ENCODE measurements at regions not wholly inside any gene's neighbourhood (a gene's known extent, or its start where the extent isn't known, plus 50 kb on each side); places are given as distances from the start of the nearest gene placed in this dataset.

GRCh38 chr12:75853626-75854025 lies 177.9 kb downstream of the PHLDA1 start:
- WGBS, 2 donors (ENCODE audit: extremely low coverage in 2 of 2, insufficient read length in 2 of 2, insufficient replicate concordance in 1 of 2): no CpG with 5 or more reads among the region's 2 CpGs

GRCh38 chr12:75852956-75853355 lies 178.6 kb downstream of the PHLDA1 start:
- Histone ChIP-seq H2BK120ac (ENCODE audit: low read depth, low read length) (no peak overlapping the region), H3K23ac (ENCODE audit: low read depth, low read length, poor library complexity) (no peak overlapping the region), H4K91ac (ENCODE audit: low read depth, low read length, poor library complexity) (no peak overlapping the region), H3K9ac (ENCODE audit: low read depth, low read length, poor library complexity) (no peak overlapping the region), H2BK12ac (ENCODE audit: low read length) (no peak overlapping the region), H3K14ac (ENCODE audit: low read length) (no peak overlapping the region), H3K18ac (ENCODE audit: low read length) (no peak overlapping the region), H3K36me3 (replicated peaks in 1 of 2; ENCODE audit: control insufficient read depth in 2 of 2, insufficient read depth in 2 of 2, low read length in 2 of 2) (no peaks in the 10 kb centered on the region), H2AFZ (ENCODE audit: low read length) (no peak overlapping the region), H2AK5ac (ENCODE audit: low read depth, low read length) (no peak overlapping the region), H3K4ac (ENCODE audit: low read length) (no peak overlapping the region), H4K8ac (ENCODE audit: low read depth, low read length) (no peak overlapping the region), H3K79me1 (ENCODE audit: low read depth, low read length) (no peaks in the 10 kb centered on the region), H3K9me3 (replicated peaks in 1 of 2; ENCODE audit: control insufficient read depth in 2 of 2, insufficient read depth in 1 of 2, low read depth in 1 of 2, low read length in 2 of 2) (no peaks in the 10 kb centered on the region), H3K4me2 (ENCODE audit: insufficient read depth, low read length, poor library complexity, severe bottlenecking) (no peak overlapping the region), H3K4me3 (ENCODE audit: low read length in 2 of 2) (no peak overlapping the region), H2BK5ac (ENCODE audit: low read length) (no peak overlapping the region), H3K27me3 (ENCODE audit: control insufficient read depth in 3 of 3, insufficient read depth in 3 of 3, low read depth in 1 of 3, low read length in 3 of 3) (no peaks in the 10 kb centered on the region), H3K4me1 (ENCODE audit: control insufficient read depth in 2 of 2, insufficient read depth in 1 of 2, low read depth in 1 of 2, low read length in 2 of 2) (peaks cover 4 to 32% of the 10 kb centered on the region in 2 donors), H2BK15ac (ENCODE audit: low read length) (no peak overlapping the region), H3K27ac (replicated peaks; ENCODE audit: low read length) (no peak overlapping the region)
- WGBS, 2 donors (ENCODE audit: extremely low coverage in 2 of 2, insufficient read length in 2 of 2, insufficient replicate concordance in 1 of 2): no CpG with 5 or more reads among the region's 2 CpGs
- no peak for DNase-seq (ENCODE audit: low spot score)

More at GRCh38 chr12:75853626-75854025, 177.9 kb downstream of the PHLDA1 start:
- DNase-seq (ENCODE audit: low spot score): no peak
- Histone ChIP-seq H3K36me3 (replicated peaks in 1 of 2; ENCODE audit: control insufficient read depth in 2 of 2, insufficient read depth in 2 of 2, low read length in 2 of 2) (no peaks in the 10 kb centered on the region), H3K4me1 (ENCODE audit: control insufficient read depth in 2 of 2, insufficient read depth in 1 of 2, low read depth in 1 of 2, low read length in 2 of 2) (peaks cover 2 to 26% of the 10 kb centered on the region in 2 donors), H3K4me2 (ENCODE audit: insufficient read depth, low read length, poor library complexity, severe bottlenecking) (no peak overlapping the region), H2AFZ (ENCODE audit: low read length) (peak overlapping the region; percentile 53), H2BK5ac (ENCODE audit: low read length) (no peak overlapping the region), H3K4ac (ENCODE audit: low read length) (no peak overlapping the region), H2BK12ac (ENCODE audit: low read length) (no peak overlapping the region), H3K79me1 (ENCODE audit: low read depth, low read length) (no peaks in the 10 kb centered on the region), H3K14ac (ENCODE audit: low read length) (no peak overlapping the region), H3K18ac (ENCODE audit: low read length) (no peak overlapping the region), H3K27ac (replicated peaks; ENCODE audit: low read length) (no peak overlapping the region), H3K23ac (ENCODE audit: low read depth, low read length, poor library complexity) (no peak overlapping the region), H4K8ac (ENCODE audit: low read depth, low read length) (no peak overlapping the region), H3K9ac (ENCODE audit: low read depth, low read length, poor library complexity) (no peak overlapping the region), H2BK120ac (ENCODE audit: low read depth, low read length) (no peak overlapping the region), H4K91ac (ENCODE audit: low read depth, low read length, poor library complexity) (no peak overlapping the region), H3K27me3 (ENCODE audit: control insufficient read depth in 3 of 3, insufficient read depth in 3 of 3, low read depth in 1 of 3, low read length in 3 of 3) (no peaks in the 10 kb centered on the region), H3K9me3 (replicated peaks in 1 of 2; ENCODE audit: control insufficient read depth in 2 of 2, insufficient read depth in 1 of 2, low read depth in 1 of 2, low read length in 2 of 2) (no peaks in the 10 kb centered on the region), H3K4me3 (ENCODE audit: low read length in 2 of 2) (no peak overlapping the region), H2BK15ac (ENCODE audit: low read length) (no peak overlapping the region), H2AK5ac (ENCODE audit: low read depth, low read length) (no peak overlapping the region)

GRCh38 chr12:75852143-75852542 lies 179.4 kb downstream of the PHLDA1 start:
- Histone ChIP-seq H3K27ac (replicated peaks; ENCODE audit: low read length) (no peak overlapping the region), H3K4me1 (ENCODE audit: control insufficient read depth in 2 of 2, insufficient read depth in 1 of 2, low read depth in 1 of 2, low read length in 2 of 2) (peaks cover 4 to 32% of the 10 kb centered on the region in 2 donors), H2BK5ac (ENCODE audit: low read length) (no peak overlapping the region), H4K8ac (ENCODE audit: low read depth, low read length) (no peak overlapping the region), H2BK12ac (ENCODE audit: low read length) (no peak overlapping the region), H3K79me1 (ENCODE audit: low read depth, low read length) (no peaks in the 10 kb centered on the region), H3K23ac (ENCODE audit: low read depth, low read length, poor library complexity) (no peak overlapping the region), H3K9ac (ENCODE audit: low read depth, low read length, poor library complexity) (no peak overlapping the region), H3K4me2 (ENCODE audit: insufficient read depth, low read length, poor library complexity, severe bottlenecking) (no peak overlapping the region), H3K9me3 (replicated peaks in 1 of 2; ENCODE audit: control insufficient read depth in 2 of 2, insufficient read depth in 1 of 2, low read depth in 1 of 2, low read length in 2 of 2) (no peaks in the 10 kb centered on the region), H2BK120ac (ENCODE audit: low read depth, low read length) (no peak overlapping the region), H2AFZ (ENCODE audit: low read length) (no peak overlapping the region), H3K27me3 (ENCODE audit: control insufficient read depth in 3 of 3, insufficient read depth in 3 of 3, low read depth in 1 of 3, low read length in 3 of 3) (no peaks in the 10 kb centered on the region), H3K4me3 (ENCODE audit: low read length in 2 of 2) (no peak overlapping the region), H3K14ac (ENCODE audit: low read length) (no peak overlapping the region), H4K91ac (ENCODE audit: low read depth, low read length, poor library complexity) (no peak overlapping the region), H3K18ac (ENCODE audit: low read length) (no peak overlapping the region), H2BK15ac (ENCODE audit: low read length) (no peak overlapping the region), H3K36me3 (replicated peaks in 1 of 2; ENCODE audit: control insufficient read depth in 2 of 2, insufficient read depth in 2 of 2, low read length in 2 of 2) (no peaks in the 10 kb centered on the region), H3K4ac (ENCODE audit: low read length) (no peak overlapping the region), H2AK5ac (ENCODE audit: low read depth, low read length) (no peak overlapping the region)
- no peak for DNase-seq (ENCODE audit: low spot score)
- WGBS, 2 donors (ENCODE audit: extremely low coverage in 2 of 2, insufficient read length in 2 of 2, insufficient replicate concordance in 1 of 2): no CpG with 5 or more reads among the region's 3 CpGs

GRCh38 chr12:75850721-75851462 lies 180.7 kb downstream of the PHLDA1 start:
- Histone ChIP-seq H3K4me1 (ENCODE audit: control insufficient read depth in 2 of 2, insufficient read depth in 1 of 2, low read depth in 1 of 2, low read length in 2 of 2) (peaks cover 4 to 32% of the 10 kb centered on the region in 2 donors), H3K4me3 (ENCODE audit: low read length in 2 of 2) (no peak overlapping the region), H3K18ac (ENCODE audit: low read length) (no peak overlapping the region), H3K9me3 (replicated peaks in 1 of 2; ENCODE audit: control insufficient read depth in 2 of 2, insufficient read depth in 1 of 2, low read depth in 1 of 2, low read length in 2 of 2) (peaks cover 0 to 7% of the 10 kb centered on the region in 2 donors), H3K4me2 (ENCODE audit: insufficient read depth, low read length, poor library complexity, severe bottlenecking) (no peak overlapping the region), H3K36me3 (replicated peaks in 1 of 2; ENCODE audit: control insufficient read depth in 2 of 2, insufficient read depth in 2 of 2, low read length in 2 of 2) (no peaks in the 10 kb centered on the region), H4K8ac (ENCODE audit: low read depth, low read length) (no peak overlapping the region), H2BK120ac (ENCODE audit: low read depth, low read length) (no peak overlapping the region), H4K91ac (ENCODE audit: low read depth, low read length, poor library complexity) (no peak overlapping the region), H2BK5ac (ENCODE audit: low read length) (no peak overlapping the region), H2BK12ac (ENCODE audit: low read length) (no peak overlapping the region), H2AFZ (ENCODE audit: low read length) (no peak overlapping the region), H3K9ac (ENCODE audit: low read depth, low read length, poor library complexity) (no peak overlapping the region), H2AK5ac (ENCODE audit: low read depth, low read length) (no peak overlapping the region), H3K23ac (ENCODE audit: low read depth, low read length, poor library complexity) (no peak overlapping the region), H3K27ac (replicated peaks; ENCODE audit: low read length) (no peak overlapping the region), H3K14ac (ENCODE audit: low read length) (no peak overlapping the region), H3K27me3 (ENCODE audit: control insufficient read depth in 3 of 3, insufficient read depth in 3 of 3, low read depth in 1 of 3, low read length in 3 of 3) (no peaks in the 10 kb centered on the region), H2BK15ac (ENCODE audit: low read length) (no peak overlapping the region), H3K4ac (ENCODE audit: low read length) (no peak overlapping the region), H3K79me1 (ENCODE audit: low read depth, low read length) (no peaks in the 10 kb centered on the region)
- no peak for DNase-seq (ENCODE audit: low spot score)
- WGBS, 2 donors (ENCODE audit: extremely low coverage in 2 of 2, insufficient read length in 2 of 2, insufficient replicate concordance in 1 of 2): no CpG with 5 or more reads among the region's 4 CpGs

Data from neuronal stem cell (in vitro differentiated cells).